ENCODE measurements at regions not wholly inside any gene's neighbourhood (a gene's known extent, or its start where the extent isn't known, plus 50 kb on each side); places are given as distances from the start of the nearest gene placed in this dataset.

GRCh38 chr4:11264346-11264745 is 164.3 kb downstream of the HS3ST1 start:
- H3K9me3 ChIP-seq = peaks cover 0 to 23% (median 6%) of the 10 kb centered on the region in 8 donors
- no peak overlapping the region for H3K4me3 ChIP-seq
- H3K4me1 ChIP-seq = no peaks in the 10 kb centered on the region
- TF ChIP-seq POLR2AphosphoS5 (IDR thresholded peaks at IDR 0.05) (no peak), POLR2A (IDR thresholded peaks at IDR 0.05) (no peak), CTCF (IDR thresholded peaks at IDR 0.05 in 8 of 11, conservative IDR thresholded peaks at IDR 0.05 in 3 of 11) (no peak)
- H3K27ac ChIP-seq = no peak overlapping the region
- H3K36me3 ChIP-seq = no peaks in the 10 kb centered on the region
- intact Hi-C loops (cut with DNase I; ENCODE audit: low total_unique reads) = no loop called here
- no peak for DNase-seq
- no peaks in the 10 kb centered on the region for H3K27me3 ChIP-seq (replicated peaks in 1 of 7)

GRCh38 chr4:11263208-11263607 is 165.5 kb downstream of the HS3ST1 start:
- H3K9me3 ChIP-seq = peaks cover 0 to 23% (median 6%) of the 10 kb centered on the region in 8 donors
- no peak for DNase-seq
- no peaks in the 10 kb centered on the region for H3K27me3 ChIP-seq (replicated peaks in 1 of 7)
- no peak overlapping the region for H3K27ac ChIP-seq
- TF ChIP-seq POLR2A (IDR thresholded peaks at IDR 0.05) (no peak), POLR2AphosphoS5 (IDR thresholded peaks at IDR 0.05) (no peak), CTCF (IDR thresholded peaks at IDR 0.05 in 8 of 11, conservative IDR thresholded peaks at IDR 0.05 in 3 of 11) (no peak)
- H3K36me3 ChIP-seq = no peaks in the 10 kb centered on the region
- 49 to 97% (median 89%) methylated on average over 1 of the region's 1 CpG for WGBS, 5 donors
- no peaks in the 10 kb centered on the region for H3K4me1 ChIP-seq
- no peak overlapping the region for H3K4me3 ChIP-seq
- intact Hi-C loops (cut with DNase I; ENCODE audit: low total_unique reads) = no loop called here

GRCh38 chr4:11261066-11261850 is 167.4 kb downstream of the HS3ST1 start:
- H3K27me3 ChIP-seq (replicated peaks in 1 of 7) = no peaks in the 10 kb centered on the region
- no peak overlapping the region for H3K27ac ChIP-seq
- H3K36me3 ChIP-seq = no peaks in the 10 kb centered on the region
- peaks cover 0 to 7% (median 5%) of the 10 kb centered on the region in 8 donors for H3K9me3 ChIP-seq
- no peak for TF ChIP-seq POLR2AphosphoS5 (IDR thresholded peaks at IDR 0.05)
- TF ChIP-seq POLR2A (IDR thresholded peaks at IDR 0.05) = no peak
- TF ChIP-seq CTCF (IDR thresholded peaks at IDR 0.05 in 8 of 11, conservative IDR thresholded peaks at IDR 0.05 in 3 of 11) = no peak
- intact Hi-C loops (cut with DNase I; ENCODE audit: low total_unique reads) = no loop called here
- no peaks in the 10 kb centered on the region for H3K4me1 ChIP-seq
- DNase-seq = no peak
- 92 to 97% (median 94%) methylated on average over 7 of the region's 7 CpGs for WGBS, 5 donors
- H3K4me3 ChIP-seq = no peak overlapping the region

GRCh38 chr4:11259837-11260236 is 168.9 kb downstream of the HS3ST1 start:
- DNase-seq = no peak
- TF ChIP-seq CTCF (IDR thresholded peaks at IDR 0.05 in 8 of 11, conservative IDR thresholded peaks at IDR 0.05 in 3 of 11) = no peak
- TF ChIP-seq POLR2AphosphoS5 (IDR thresholded peaks at IDR 0.05) = no peak
- TF ChIP-seq POLR2A (IDR thresholded peaks at IDR 0.05) = no peak
- intact Hi-C loops (cut with DNase I; ENCODE audit: low total_unique reads) = no loop called here
- no peaks in the 10 kb centered on the region for H3K36me3 ChIP-seq
- H3K4me3 ChIP-seq = no peak overlapping the region
- H3K27ac ChIP-seq = no peak overlapping the region
- 84 to 95% (median 92%) methylated on average over 2 of the region's 2 CpGs for WGBS, 5 donors
- no peaks in the 10 kb centered on the region for H3K4me1 ChIP-seq
- H3K27me3 ChIP-seq (replicated peaks in 1 of 7) = no peaks in the 10 kb centered on the region
- no peaks in the 10 kb centered on the region for H3K9me3 ChIP-seq
